ENCODE measurements at regions not wholly inside any gene's neighbourhood (a gene's known extent, or its start where the extent isn't known, plus 50 kb on each side); places are given as distances from the start of the nearest gene placed in this dataset.

- no peaks in the 10 kb centered on the region for H3K9me3 ChIP-seq (ENCODE audit: control insufficient read depth in 2 of 2, insufficient read depth in 1 of 2, low read length in 1 of 2)
- DNase-seq (ENCODE audit: low read depth in 6 of 9, low spot score in 9 of 9): no peak
- H3K4me3 ChIP-seq (ENCODE audit: low read length in 2 of 2): no peak overlapping the region
- H3K27ac ChIP-seq (ENCODE audit: low read depth in 1 of 2, low read length in 1 of 2): no peak overlapping the region
- H3K27me3 ChIP-seq (ENCODE audit: control insufficient read depth in 2 of 2, insufficient read depth in 1 of 2, low read length in 1 of 2): no peaks in the 10 kb centered on the region
- no peaks in the 10 kb centered on the region for H3K36me3 ChIP-seq (ENCODE audit: control insufficient read depth in 2 of 2, insufficient read depth in 2 of 2, low read length in 1 of 2)
- no peaks in the 10 kb centered on the region for H3K4me1 ChIP-seq (ENCODE audit: control insufficient read depth in 2 of 2, insufficient read depth in 2 of 2, low read length in 2 of 2)
- 98% methylated on average over 3 of the region's 3 CpGs for whole genome bisulfite sequencing
Measured at GRCh38 chr12:128165387-128165786, 101.6 kb upstream of the TMEM132C start.

GRCh38 chr12:128168273-128168672, 98.7 kb upstream of the TMEM132C start:
- no peak overlapping the region for H3K27ac ChIP-seq (ENCODE audit: low read depth in 1 of 2, low read length in 1 of 2)
- WGBS: 78% methylated on average over 5 of the region's 5 CpGs
- H3K4me3 ChIP-seq (ENCODE audit: low read length in 2 of 2): no peak overlapping the region
- no peaks in the 10 kb centered on the region for H3K9me3 ChIP-seq (ENCODE audit: control insufficient read depth in 2 of 2, insufficient read depth in 1 of 2, low read length in 1 of 2)
- no peaks in the 10 kb centered on the region for H3K27me3 ChIP-seq (ENCODE audit: control insufficient read depth in 2 of 2, insufficient read depth in 1 of 2, low read length in 1 of 2)
- no peaks in the 10 kb centered on the region for H3K4me1 ChIP-seq (ENCODE audit: control insufficient read depth in 2 of 2, insufficient read depth in 2 of 2, low read length in 2 of 2)
- H3K36me3 ChIP-seq (ENCODE audit: control insufficient read depth in 2 of 2, insufficient read depth in 2 of 2, low read length in 1 of 2): no peaks in the 10 kb centered on the region
- no peak for DNase-seq (ENCODE audit: low read depth in 6 of 9, low spot score in 9 of 9)

- DNase-seq (ENCODE audit: low read depth in 6 of 9, low spot score in 9 of 9): no peak
- no peaks in the 10 kb centered on the region for H3K9me3 ChIP-seq (ENCODE audit: control insufficient read depth in 2 of 2, insufficient read depth in 1 of 2, low read length in 1 of 2)
- no peaks in the 10 kb centered on the region for H3K27me3 ChIP-seq (ENCODE audit: control insufficient read depth in 2 of 2, insufficient read depth in 1 of 2, low read length in 1 of 2)
- no peaks in the 10 kb centered on the region for H3K4me1 ChIP-seq (ENCODE audit: control insufficient read depth in 2 of 2, insufficient read depth in 2 of 2, low read length in 2 of 2)
- no peaks in the 10 kb centered on the region for H3K36me3 ChIP-seq (ENCODE audit: control insufficient read depth in 2 of 2, insufficient read depth in 2 of 2, low read length in 1 of 2)
- no peak overlapping the region for H3K4me3 ChIP-seq (ENCODE audit: low read length in 2 of 2)
- no peak overlapping the region for H3K27ac ChIP-seq (ENCODE audit: low read depth in 1 of 2, low read length in 1 of 2)
- WGBS: 61% methylated on average over 9 of the region's 9 CpGs
Measured at GRCh38 chr12:128170181-128170580, 96.8 kb upstream of the TMEM132C start.

GRCh38 chr12:128178565-128178964, 88.4 kb upstream of the TMEM132C start:
- Histone ChIP-seq H3K4me3 (ENCODE audit: low read length in 2 of 2) (no peak overlapping the region), H3K36me3 (ENCODE audit: control insufficient read depth in 2 of 2, insufficient read depth in 2 of 2, low read length in 1 of 2) (no peaks in the 10 kb centered on the region), H3K27ac (ENCODE audit: low read depth in 1 of 2, low read length in 1 of 2) (no peak overlapping the region), H3K9me3 (ENCODE audit: control insufficient read depth in 2 of 2, insufficient read depth in 1 of 2, low read length in 1 of 2) (no peaks in the 10 kb centered on the region), H3K4me1 (ENCODE audit: control insufficient read depth in 2 of 2, insufficient read depth in 2 of 2, low read length in 2 of 2) (no peaks in the 10 kb centered on the region), H3K27me3 (ENCODE audit: control insufficient read depth in 2 of 2, insufficient read depth in 1 of 2, low read length in 1 of 2) (no peaks in the 10 kb centered on the region)
- WGBS: 90% methylated on average over 4 of the region's 4 CpGs
- no peak for DNase-seq (ENCODE audit: low read depth in 6 of 9, low spot score in 9 of 9)

- Histone ChIP-seq H3K36me3 (ENCODE audit: control insufficient read depth in 2 of 2, insufficient read depth in 2 of 2, low read length in 1 of 2) (no peaks in the 10 kb centered on the region), H3K27me3 (ENCODE audit: control insufficient read depth in 2 of 2, insufficient read depth in 1 of 2, low read length in 1 of 2) (no peaks in the 10 kb centered on the region), H3K4me1 (ENCODE audit: control insufficient read depth in 2 of 2, insufficient read depth in 2 of 2, low read length in 2 of 2) (no peaks in the 10 kb centered on the region), H3K9me3 (ENCODE audit: control insufficient read depth in 2 of 2, insufficient read depth in 1 of 2, low read length in 1 of 2) (no peaks in the 10 kb centered on the region), H3K27ac (ENCODE audit: low read depth in 1 of 2, low read length in 1 of 2) (no peak overlapping the region), H3K4me3 (ENCODE audit: low read length in 2 of 2) (no peak overlapping the region)
- 85% methylated on average over 3 of the region's 3 CpGs for WGBS
- no peak for DNase-seq (ENCODE audit: low read depth in 6 of 9, low spot score in 9 of 9)
Measured at GRCh38 chr12:128178966-128179365, 88.0 kb upstream of the TMEM132C start.

GRCh38 chr12:128180166-128180565, 86.8 kb upstream of the TMEM132C start:
- DNase-seq (ENCODE audit: low read depth in 6 of 9, low spot score in 9 of 9): no peak
- Histone ChIP-seq H3K27me3 (ENCODE audit: control insufficient read depth in 2 of 2, insufficient read depth in 1 of 2, low read length in 1 of 2) (no peaks in the 10 kb centered on the region), H3K27ac (ENCODE audit: low read depth in 1 of 2, low read length in 1 of 2) (no peak overlapping the region), H3K9me3 (ENCODE audit: control insufficient read depth in 2 of 2, insufficient read depth in 1 of 2, low read length in 1 of 2) (no peaks in the 10 kb centered on the region), H3K4me3 (ENCODE audit: low read length in 2 of 2) (no peak overlapping the region), H3K4me1 (ENCODE audit: control insufficient read depth in 2 of 2, insufficient read depth in 2 of 2, low read length in 2 of 2) (no peaks in the 10 kb centered on the region), H3K36me3 (ENCODE audit: control insufficient read depth in 2 of 2, insufficient read depth in 2 of 2, low read length in 1 of 2) (no peaks in the 10 kb centered on the region)
- WGBS: 53% methylated on average over 1 of the region's 1 CpG

- no peak for DNase-seq (ENCODE audit: low read depth in 6 of 9, low spot score in 9 of 9)
Measured at GRCh38 chr12:128190052-128190451, 76.9 kb upstream of the TMEM132C start.

GRCh38 chr12:128190614-128191013, 76.4 kb upstream of the TMEM132C start:
- Histone ChIP-seq H3K27ac (ENCODE audit: low read depth in 1 of 2, low read length in 1 of 2) (no peak overlapping the region), H3K4me3 (ENCODE audit: low read length in 2 of 2) (no peak overlapping the region), H3K36me3 (ENCODE audit: control insufficient read depth in 2 of 2, insufficient read depth in 2 of 2, low read length in 1 of 2) (no peaks in the 10 kb centered on the region), H3K27me3 (ENCODE audit: control insufficient read depth in 2 of 2, insufficient read depth in 1 of 2, low read length in 1 of 2) (no peaks in the 10 kb centered on the region), H3K9me3 (ENCODE audit: control insufficient read depth in 2 of 2, insufficient read depth in 1 of 2, low read length in 1 of 2) (peaks cover 1 to 12% of the 10 kb centered on the region in 2 donors), H3K4me1 (ENCODE audit: control insufficient read depth in 2 of 2, insufficient read depth in 2 of 2, low read length in 2 of 2) (no peaks in the 10 kb centered on the region)
- no peak for DNase-seq (ENCODE audit: low read depth in 6 of 9, low spot score in 9 of 9)
- WGBS: 19% methylated on average over 16 of the region's 16 CpGs

More at GRCh38 chr12:128190052-128190451, 76.9 kb upstream of the TMEM132C start:
- WGBS: 94% methylated on average over 10 of the region's 10 CpGs
- Histone ChIP-seq H3K27me3 (ENCODE audit: control insufficient read depth in 2 of 2, insufficient read depth in 1 of 2, low read length in 1 of 2) (no peaks in the 10 kb centered on the region), H3K36me3 (ENCODE audit: control insufficient read depth in 2 of 2, insufficient read depth in 2 of 2, low read length in 1 of 2) (no peaks in the 10 kb centered on the region), H3K9me3 (ENCODE audit: control insufficient read depth in 2 of 2, insufficient read depth in 1 of 2, low read length in 1 of 2) (peaks cover 1 to 12% of the 10 kb centered on the region in 2 donors), H3K4me3 (ENCODE audit: low read length in 2 of 2) (no peak overlapping the region), H3K4me1 (ENCODE audit: control insufficient read depth in 2 of 2, insufficient read depth in 2 of 2, low read length in 2 of 2) (no peaks in the 10 kb centered on the region), H3K27ac (ENCODE audit: low read depth in 1 of 2, low read length in 1 of 2) (no peak overlapping the region)

GRCh38 chr12:128191380-128191779, 75.6 kb upstream of the TMEM132C start:
- 85% methylated on average over 14 of the region's 14 CpGs for WGBS
- H3K27me3 ChIP-seq (ENCODE audit: control insufficient read depth in 2 of 2, insufficient read depth in 1 of 2, low read length in 1 of 2): no peaks in the 10 kb centered on the region
- no peak for DNase-seq (ENCODE audit: low read depth in 6 of 9, low spot score in 9 of 9)
- no peak overlapping the region for H3K4me3 ChIP-seq (ENCODE audit: low read length in 2 of 2)
- no peak overlapping the region for H3K27ac ChIP-seq (ENCODE audit: low read depth in 1 of 2, low read length in 1 of 2)
- H3K9me3 ChIP-seq (ENCODE audit: control insufficient read depth in 2 of 2, insufficient read depth in 1 of 2, low read length in 1 of 2): peaks cover 1 to 8% of the 10 kb centered on the region in 2 donors
- H3K4me1 ChIP-seq (ENCODE audit: control insufficient read depth in 2 of 2, insufficient read depth in 2 of 2, low read length in 2 of 2): no peaks in the 10 kb centered on the region
- H3K36me3 ChIP-seq (ENCODE audit: control insufficient read depth in 2 of 2, insufficient read depth in 2 of 2, low read length in 1 of 2): no peaks in the 10 kb centered on the region

GRCh38 chr12:128204711-128205110, 62.3 kb upstream of the TMEM132C start:
- DNase-seq (ENCODE audit: low read depth in 6 of 9, low spot score in 9 of 9): no peak
- H3K27ac ChIP-seq (ENCODE audit: low read depth in 1 of 2, low read length in 1 of 2): no peak overlapping the region
- H3K36me3 ChIP-seq (ENCODE audit: control insufficient read depth in 2 of 2, insufficient read depth in 2 of 2, low read length in 1 of 2): no peaks in the 10 kb centered on the region
- H3K27me3 ChIP-seq (ENCODE audit: control insufficient read depth in 2 of 2, insufficient read depth in 1 of 2, low read length in 1 of 2): no peaks in the 10 kb centered on the region
- no peaks in the 10 kb centered on the region for H3K4me1 ChIP-seq (ENCODE audit: control insufficient read depth in 2 of 2, insufficient read depth in 2 of 2, low read length in 2 of 2)
- WGBS: 83% methylated on average over 7 of the region's 7 CpGs
- no peak overlapping the region for H3K4me3 ChIP-seq (ENCODE audit: low read length in 2 of 2)
- H3K9me3 ChIP-seq (ENCODE audit: control insufficient read depth in 2 of 2, insufficient read depth in 1 of 2, low read length in 1 of 2): no peaks in the 10 kb centered on the region
